MCF 10A (cell line): ENCODE measurements at regions not wholly inside any gene's neighbourhood (a gene's known extent, or its start where the extent isn't known, plus 50 kb on each side); places are given as distances from the start of the nearest gene placed in this dataset.

Source experiments
- BruUV-seq: library from RNA; stranded (reverse); fragments of 400-500 nt; replicated peaks from 2 replicates; lab custom pipeline; 2021; lab: Mats Ljungman, UMichigan
- CTCF ChIA-PET: fragments of 300-600 bp; sonication (Branson Sonifier 250); formaldehyde crosslinking; extraction: SDS; loops from one replicate; lab custom pipeline; 2021; ENCODE audit warnings: antibody characterized with exemption, inconsistent platforms; lab: Yijun Ruan, JAX
- POLR2A ChIA-PET: fragments of 300-600, 350-650 bp; sonication (Branson Sonifier 250); formaldehyde crosslinking; extraction: SDS; loops from one replicate; lab custom pipeline; 2020; ENCODE audit warnings: antibody characterized with exemption, inconsistent platforms; lab: Yijun Ruan, JAX
- DNase-seq: peaks from one replicate; pipeline ENCODE4 v3.0.0-alpha.2; 2018; ENCODE audit not compliant: unreplicated experiment
- H3K27ac Mint-ChIP-seq: one replicate; pipeline ENCODE4 v1.8.0; 2022; ENCODE audit warnings: mild to moderate bottlenecking, low read depth, mixed read lengths; ENCODE audit not compliant: unreplicated experiment
- H3K27me3 Mint-ChIP-seq: one replicate; pipeline ENCODE4 v1.8.0; 2022; ENCODE audit warnings: mixed read lengths; ENCODE audit not compliant: insufficient read depth, unreplicated experiment
- H3K36me3 Mint-ChIP-seq: one replicate; pipeline ENCODE4 v1.8.0; 2022; ENCODE audit warnings: mild to moderate bottlenecking, moderate library complexity, mixed read lengths; ENCODE audit not compliant: insufficient read depth, unreplicated experiment
- H3K4me1 Mint-ChIP-seq: one replicate; pipeline ENCODE4 v1.8.0; 2022; ENCODE audit warnings: mixed read lengths; ENCODE audit not compliant: insufficient read depth, unreplicated experiment
- H3K4me3 Mint-ChIP-seq: one replicate; pipeline ENCODE4 v1.8.0; 2022; ENCODE audit warnings: mild to moderate bottlenecking, moderate library complexity, mixed read lengths; ENCODE audit not compliant: unreplicated experiment
- H3K9me3 Mint-ChIP-seq: one replicate; pipeline ENCODE4 v1.8.0; 2022; ENCODE audit warnings: mixed read lengths; ENCODE audit not compliant: unreplicated experiment
- CTCF ChIP-seq: fragments of 200-600 bp; IDR thresholded peaks from one replicate; pipeline ENCODE4 v1.8.0; 2022; ENCODE audit warnings: antibody characterized with exemption, mild to moderate bottlenecking; ENCODE audit not compliant: unreplicated experiment
- intact Hi-C: fragments of 100-400 bp; cut with micrococcal nuclease; formaldehyde crosslinking; loops from 2 replicates; pipeline ENCODE4 v1.14.1; 2022

- no peak for DNase-seq
- CTCF ChIA-PET: no interaction called here
- Mint-ChIP-seq H3K4me1 (no peaks in the 10 kb centered on the region), H3K36me3 (no peaks in the 10 kb centered on the region), H3K27ac (no peak overlapping the region), H3K9me3 (no peaks in the 10 kb centered on the region), H3K27me3 (no peaks in the 10 kb centered on the region), H3K4me3 (no peak overlapping the region)
- POLR2A ChIA-PET: no interaction called here
- TF ChIP-seq CTCF: no peak
- BruUV-seq: no TSS peak
- intact Hi-C loops: no loop called here
These were observed 256.2 kb downstream of the TAFA4 start for GRCh38 chr3:68676136-68676535.

- no peaks in the 10 kb centered on the region for H3K36me3 Mint-ChIP-seq
- no peak overlapping the region for H3K27ac Mint-ChIP-seq
- H3K4me1 Mint-ChIP-seq: peaks cover 13% of the 10 kb centered on the region
- H3K27me3 Mint-ChIP-seq: peaks cover 11% of the 10 kb centered on the region
- no peak for TF ChIP-seq CTCF
- CTCF ChIA-PET: interaction anchor here (0.9 to 1.0 kb wide), 2 partner anchors 52 to 214 kb away, joined by 3 read pairs; no protein-coding TSS in a partner anchor
- intact Hi-C loops: no loop called here
- no peak for DNase-seq
- no TSS peak for BruUV-seq
- POLR2A ChIA-PET: interaction anchor here (1.0 to 2.0 kb wide), 2 partner anchors 9 to 139 kb away, joined by 3 to 4 read pairs; no protein-coding TSS in a partner anchor
- H3K9me3 Mint-ChIP-seq: no peaks in the 10 kb centered on the region
- H3K4me3 Mint-ChIP-seq: no peak overlapping the region
These were observed 265.0 kb downstream of the TAFA4 start for GRCh38 chr3:68667346-68667745.

GRCh38 chr3:68666429-68667136 lies 265.8 kb downstream of the TAFA4 start:
- ChIA-PET POLR2A (interaction anchor here (1.0 to 2.0 kb wide), 2 partner anchors 9 to 140 kb away, joined by 3 to 4 read pairs; no protein-coding TSS in a partner anchor), CTCF (interaction anchor here (0.6 to 1.0 kb wide), 4 partner anchors 53 to 463 kb away, joined by 3 read pairs; no protein-coding TSS in a partner anchor)
- Mint-ChIP-seq H3K9me3 (no peaks in the 10 kb centered on the region), H3K4me3 (no peak overlapping the region), H3K27me3 (peaks cover 11% of the 10 kb centered on the region), H3K36me3 (no peaks in the 10 kb centered on the region), H3K4me1 (peaks cover 13% of the 10 kb centered on the region), H3K27ac (no peak overlapping the region)
- BruUV-seq: no TSS peak
- intact Hi-C loops: no loop called here
- peak; percentile 78 for DNase-seq
- TF ChIP-seq CTCF: no peak

- ChIA-PET POLR2A (no interaction called here), CTCF (interaction anchor here (0.7 kb wide), 1 partner anchor 214 kb away, joined by 4 read pairs; no protein-coding TSS in a partner anchor)
- no peak for TF ChIP-seq CTCF
- no peak for DNase-seq
- no peaks in the 10 kb centered on the region for H3K36me3 Mint-ChIP-seq
- no peak overlapping the region for H3K27ac Mint-ChIP-seq
- no peak overlapping the region for H3K4me3 Mint-ChIP-seq
- H3K4me1 Mint-ChIP-seq: peaks cover 13% of the 10 kb centered on the region
- H3K27me3 Mint-ChIP-seq: peaks cover 11% of the 10 kb centered on the region
- intact Hi-C loops: no loop called here
- H3K9me3 Mint-ChIP-seq: no peaks in the 10 kb centered on the region
- BruUV-seq: no TSS peak
These were observed 268.1 kb downstream of the TAFA4 start for GRCh38 chr3:68664276-68664675.
